GM12891 (cell line): ENCODE measurements at regions not wholly inside any gene's neighbourhood (a gene's known extent, or its start where the extent isn't known, plus 50 kb on each side); places are given as distances from the start of the nearest gene placed in this dataset.
"Not testable (repeated sequence)": the region's sequence is repeated elsewhere in the genome, so short reads cannot be mapped to it uniquely, and the experiment has no call there.

Source experiments
- DNase-seq: peaks from one replicate; pipeline ENCODE4 v3.0.0; 2011; ENCODE audit warnings: low spot score; ENCODE audit not compliant: insufficient read length
- FAIRE-seq: peaks from 2 replicates; lab custom pipeline; 2011; peaks lifted over from hg19 to GRCh38; lab: Jason Lieb, UNC
- PAX5 ChIP-seq: IDR thresholded peaks from 2 replicates; pipeline ENCODE4 v1.6.1; 2011; ENCODE audit warnings: low read length, moderate library complexity, mild to moderate bottlenecking; ENCODE audit not compliant: insufficient read depth, severe bottlenecking
- POLR2A ChIP-seq: IDR thresholded peaks from 2 replicates; pipeline ENCODE4 v1.6.1; 2011; ENCODE audit warnings: low read depth, low read length, control low read depth
- POLR2AphosphoS5 ChIP-seq: IDR thresholded peaks from 2 replicates; pipeline ENCODE4 v1.6.1; 2011; ENCODE audit warnings: low read depth, low read length, control low read depth
- POU2F2 ChIP-seq: IDR thresholded peaks from 2 replicates; pipeline ENCODE4 v1.6.1; 2011; ENCODE audit warnings: low read depth, mild to moderate bottlenecking, control low read depth, low read length, moderate library complexity
- SPI1 ChIP-seq: IDR thresholded peaks from 2 replicates; pipeline ENCODE4 v1.6.1; 2011; ENCODE audit warnings: low read depth, low read length, control low read depth
- TAF1 ChIP-seq: IDR thresholded peaks from 2 replicates; pipeline ENCODE4 v1.6.1; 2011; ENCODE audit warnings: low read depth, low read length, control low read depth

DNA sequence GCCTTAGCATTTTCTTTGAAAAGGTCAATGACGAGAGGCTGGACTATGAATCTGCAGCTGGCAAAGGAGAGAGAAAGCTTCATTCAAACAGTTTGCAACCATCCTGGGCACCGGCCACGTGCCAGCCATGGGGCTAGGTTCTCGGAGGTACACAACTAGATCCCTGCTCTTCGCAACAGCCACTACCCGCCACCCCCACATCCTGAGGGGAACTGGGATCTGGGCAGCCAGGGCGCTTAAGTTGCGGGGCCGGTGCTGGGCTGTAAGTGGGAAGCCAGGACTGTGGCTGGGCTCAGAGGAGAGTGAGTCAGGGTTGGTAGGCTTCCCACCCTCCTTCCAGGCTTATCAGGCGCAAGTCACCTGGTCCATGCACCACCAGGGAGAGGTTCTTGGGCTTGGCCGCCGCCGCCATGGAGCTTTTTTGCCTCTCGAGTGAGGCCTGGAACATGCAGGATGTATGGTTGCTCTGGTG lies 95.0 kb upstream of the TERB2 start:
- FAIRE-seq (no peak), DNase-seq (no peak)
- TF ChIP-seq POLR2A (no peak), SPI1 (no peak), TAF1 (no peak), POU2F2 (no peak), POLR2AphosphoS5 (no peak), PAX5 (no peak)

GRCh38 chr15:44861917-44862316 lies 94.6 kb upstream of the TERB2 start:
- TF ChIP-seq POLR2AphosphoS5 (no peak), PAX5 (no peak), TAF1 (no peak), POU2F2 (no peak), SPI1 (no peak), POLR2A (no peak)
- FAIRE-seq (no peak), DNase-seq (no peak)

- not testable (repeated sequence) for FAIRE-seq, DNase-seq
These were observed 93.6 kb upstream of the TERB2 start for GRCh38 chr15:44862866-44863265.

DNA sequence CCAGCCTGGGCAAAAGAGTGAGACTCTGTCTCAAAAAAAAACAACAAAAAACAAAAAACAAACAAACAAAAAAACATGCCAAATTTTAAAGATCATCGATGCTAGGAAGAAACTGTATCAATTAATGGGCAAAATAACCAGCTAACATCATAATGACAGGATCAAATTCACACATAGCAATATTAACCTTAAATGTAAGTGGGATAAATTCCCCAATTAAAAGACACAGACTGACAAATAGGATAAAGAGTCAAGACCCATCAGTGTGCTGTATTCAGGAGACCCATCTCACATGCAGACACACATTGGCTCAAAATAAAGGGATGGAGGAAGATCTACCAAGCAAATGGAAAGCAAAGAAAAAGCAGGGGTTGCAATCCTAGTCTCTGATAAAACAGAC lies 88.4 kb upstream of the TERB2 start:
- not testable (repeated sequence) for FAIRE-seq, DNase-seq

DNA sequence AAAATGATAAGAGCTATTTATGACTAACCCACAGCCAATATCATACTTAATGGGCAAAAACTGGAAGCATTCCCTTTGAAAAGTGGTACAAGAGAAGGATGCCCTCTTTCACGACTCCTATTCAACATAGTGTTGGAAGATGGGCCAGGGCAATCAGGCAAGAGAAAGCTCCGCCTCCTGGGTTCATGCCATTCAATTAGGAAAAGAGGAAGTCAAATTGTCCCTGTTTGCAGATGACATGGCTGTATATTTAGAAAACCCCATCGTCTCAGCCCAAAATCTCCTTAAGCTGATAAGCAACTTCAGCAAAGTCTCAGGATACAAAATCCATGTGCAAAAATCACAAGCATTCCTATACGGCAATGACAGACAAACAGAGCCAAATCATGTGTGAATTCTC lies 86.4 kb upstream of the TERB2 start:
- DNase-seq, FAIRE-seq: not testable (repeated sequence)
- peak; percentile 58 for TF ChIP-seq SPI1

DNA sequence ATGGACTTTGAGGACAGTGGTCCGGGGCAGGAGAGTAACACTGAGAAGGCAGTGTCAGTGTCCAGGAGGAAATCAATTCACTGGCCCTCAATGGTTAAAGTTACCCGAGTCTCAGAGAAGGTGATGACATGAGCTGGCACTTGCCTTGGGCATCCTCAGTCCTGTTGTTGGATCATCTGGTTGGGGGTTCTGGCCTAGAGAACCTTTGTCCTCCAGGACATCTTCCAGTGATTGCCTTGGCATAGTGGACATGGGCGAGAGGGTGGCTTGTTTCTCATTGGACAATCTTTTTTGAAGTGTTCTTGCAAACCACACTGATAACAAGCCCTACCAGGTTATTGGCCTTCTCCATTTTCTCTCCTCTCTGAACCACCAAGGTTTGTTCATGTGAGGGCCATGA lies 83.4 kb upstream of the TERB2 start:
- DNase-seq: no peak
- no peak for FAIRE-seq
- TF ChIP-seq TAF1 (no peak), POLR2AphosphoS5 (0 out of 2 replicates have a peak, but pooled peaks have one; percentile 33)

- TF ChIP-seq POU2F2 (no peak), POLR2AphosphoS5 (no peak), POLR2A (no peak), TAF1 (no peak), PAX5 (no peak), SPI1 (no peak)
- no peak for DNase-seq
- no peak for FAIRE-seq
These were observed 77.4 kb upstream of the TERB2 start for GRCh38 chr15:44879066-44879465.

DNA sequence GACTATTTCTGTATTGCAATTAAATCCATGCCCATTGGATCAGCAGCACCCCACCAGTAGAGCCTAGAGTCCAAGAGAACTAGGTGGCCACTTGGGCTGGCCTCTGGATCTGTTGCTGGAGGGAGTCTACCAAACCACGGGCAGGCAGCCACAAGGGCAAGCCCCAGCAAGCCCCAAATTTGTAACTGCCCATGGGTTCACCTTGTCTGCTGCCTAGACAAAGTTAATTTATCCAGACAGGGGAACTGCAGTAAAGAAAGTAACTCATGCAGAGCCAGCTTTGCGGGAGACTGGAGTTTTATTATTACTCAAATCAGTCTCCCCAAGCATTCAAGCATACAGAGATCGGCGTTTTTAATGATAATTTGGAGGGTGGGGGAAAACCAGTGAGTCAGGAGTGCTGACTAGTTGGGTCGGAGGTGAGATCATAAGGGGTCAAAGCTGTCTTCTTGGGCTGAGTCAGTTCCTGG lies 74.0 kb upstream of the TERB2 start:
- FAIRE-seq (peak; percentile 84), DNase-seq (no peak)
- peak; percentile 59; the same call in 1 of the 2 replicates for TF ChIP-seq TAF1
- TF ChIP-seq PAX5: peak; percentile 76
- peak; percentile 55; the same call in 1 of the 2 replicates for TF ChIP-seq POU2F2
- TF ChIP-seq POLR2A: peak; percentile 66; the same call in 1 of the 2 replicates
- TF ChIP-seq SPI1: peak; percentile 75
- TF ChIP-seq POLR2AphosphoS5: peak; percentile 80

GRCh38 chr15:44883199-44883877 lies 73.1 kb upstream of the TERB2 start:
- DNase-seq: no peak
- TF ChIP-seq POLR2A: no peak
- TF ChIP-seq POU2F2: peak; percentile 29; the same call in 1 of the 2 replicates
- no peak for TF ChIP-seq POLR2AphosphoS5
- TF ChIP-seq SPI1: peak; percentile 89
- TF ChIP-seq TAF1: no peak
- no peak for TF ChIP-seq PAX5
- peak; percentile 87 for FAIRE-seq

- FAIRE-seq: peak; percentile 63
- DNase-seq: not testable (repeated sequence)
These were observed 57.4 kb upstream of the TERB2 start for GRCh38 chr15:44898890-44899651.

- not testable (repeated sequence) for DNase-seq, FAIRE-seq
These were observed 56.7 kb upstream of the TERB2 start for GRCh38 chr15:44899775-44900174.

DNA sequence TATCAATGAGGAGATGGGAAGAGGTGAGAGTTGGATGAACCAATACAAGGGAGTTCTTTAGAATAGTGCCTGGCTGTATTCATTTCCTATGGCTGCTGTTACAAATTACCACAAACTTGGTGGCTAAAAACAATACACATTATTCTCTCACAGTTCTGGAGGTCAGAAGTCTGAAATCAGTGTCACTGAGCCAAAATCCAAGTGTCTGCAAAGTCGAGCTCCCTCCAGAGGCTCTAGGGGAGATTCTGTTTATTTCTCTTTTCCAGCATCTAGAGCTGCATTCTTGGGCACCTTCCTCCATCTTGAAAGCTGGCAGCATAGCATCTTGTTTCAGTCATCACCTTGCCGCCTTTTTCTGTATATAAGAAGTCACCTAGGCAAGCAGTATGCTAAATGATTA lies 55.7 kb upstream of the TERB2 start:
- DNase-seq, FAIRE-seq: not testable (repeated sequence)

DNA sequence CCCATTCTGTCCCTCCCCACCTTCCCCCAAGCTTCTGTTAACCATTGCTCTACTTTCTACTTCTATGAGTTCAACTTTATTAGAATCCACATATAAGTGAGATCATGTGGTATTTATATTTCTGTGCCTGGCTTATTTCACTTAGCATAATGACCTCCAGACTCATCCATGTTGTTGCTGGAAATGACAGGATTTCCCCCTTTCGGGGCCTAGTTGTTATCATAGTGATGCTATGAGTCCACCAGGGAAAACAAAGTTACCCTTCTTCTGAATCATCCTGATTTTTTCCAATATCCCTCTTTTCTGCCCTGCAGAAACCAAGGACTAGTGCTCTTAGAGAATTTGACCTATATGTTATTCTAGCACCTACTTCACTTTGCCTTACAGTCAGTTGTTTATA lies 53.2 kb upstream of the TERB2 start:
- not testable (repeated sequence) for DNase-seq, FAIRE-seq

DNA sequence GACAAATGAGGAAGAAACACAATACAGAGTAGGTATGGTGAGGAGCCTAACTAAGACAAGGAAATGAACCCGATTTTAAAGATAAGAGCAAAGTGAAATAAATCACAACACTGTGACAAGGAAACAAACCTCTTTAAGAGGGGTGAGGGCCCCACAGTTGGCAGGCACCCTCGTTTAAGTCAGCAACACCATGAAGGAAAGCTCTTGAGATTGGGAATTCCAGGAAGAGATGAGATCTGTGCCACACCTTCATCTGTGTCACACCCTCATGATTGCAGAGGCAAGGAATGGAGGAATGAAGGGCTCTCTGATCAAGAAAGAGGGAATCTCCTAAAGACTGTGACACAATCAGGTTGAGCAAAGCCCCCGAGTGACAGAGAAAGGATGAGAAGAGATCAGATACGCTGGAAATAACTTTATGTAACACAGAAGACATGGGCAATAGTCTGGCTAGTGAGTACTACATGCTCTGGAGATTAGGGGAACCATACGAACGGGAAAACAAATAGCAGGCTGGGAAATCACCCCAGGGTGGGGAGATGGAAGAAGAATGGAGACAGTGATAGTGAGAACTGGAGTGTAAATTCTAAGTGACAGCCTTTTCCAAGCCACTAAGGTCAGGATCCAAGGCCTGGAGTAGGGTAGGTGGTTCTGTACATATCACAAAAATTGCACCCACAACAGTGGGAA lies 51.7 kb upstream of the TERB2 start:
- not testable (repeated sequence) for DNase-seq, FAIRE-seq
